ENCODE measurements at regions not wholly inside any gene's neighbourhood (a gene's known extent, or its start where the extent isn't known, plus 50 kb on each side); places are given as distances from the start of the nearest gene placed in this dataset.

GRCh38 chr4:8940792-8941491 is 69.3 kb upstream of the HMX1 start:
- no peaks in the 10 kb centered on the region; the same call in 1 of the 2 replicates for H3K27me3 ChIP-seq (ENCODE audit: insufficient read depth)
- no peaks in the 10 kb centered on the region for H3F3A ChIP-seq (replicated peaks; ENCODE audit: insufficient read depth)
- H3K9ac ChIP-seq: no peak overlapping the region
- no peak for DNase-seq
- H4K20me1 ChIP-seq (ENCODE audit: insufficient read depth): no peaks in the 10 kb centered on the region
- H3K79me2 ChIP-seq (ENCODE audit: insufficient read depth): no peaks in the 10 kb centered on the region
- CTCF ChIA-PET: interaction anchor here (0.7 to 2.7 kb wide), 4 partner anchors 13 to 60 kb away, joined by 3 to 13 read pairs (median 4); no protein-coding TSS in a partner anchor
- H3K9me2 ChIP-seq: no peaks in the 10 kb centered on the region
- H3K27ac ChIP-seq (ENCODE audit: low read depth in 2 of 2, low read length in 1 of 2): no peak overlapping the region
- H3K4me3 ChIP-seq (ENCODE audit: low read depth in 2 of 2, low read length in 1 of 2): no peak overlapping the region; a peak in 1 of 4 replicates
- whole genome bisulfite sequencing (ENCODE audit: low lambda C conversion rate): 32% methylated on average over 19 of the region's 21 CpGs
- POLR2A ChIA-PET: no interaction called here
- no peaks in the 10 kb centered on the region for H3K9me3 ChIP-seq
- TF ChIP-seq, protein P1, sequence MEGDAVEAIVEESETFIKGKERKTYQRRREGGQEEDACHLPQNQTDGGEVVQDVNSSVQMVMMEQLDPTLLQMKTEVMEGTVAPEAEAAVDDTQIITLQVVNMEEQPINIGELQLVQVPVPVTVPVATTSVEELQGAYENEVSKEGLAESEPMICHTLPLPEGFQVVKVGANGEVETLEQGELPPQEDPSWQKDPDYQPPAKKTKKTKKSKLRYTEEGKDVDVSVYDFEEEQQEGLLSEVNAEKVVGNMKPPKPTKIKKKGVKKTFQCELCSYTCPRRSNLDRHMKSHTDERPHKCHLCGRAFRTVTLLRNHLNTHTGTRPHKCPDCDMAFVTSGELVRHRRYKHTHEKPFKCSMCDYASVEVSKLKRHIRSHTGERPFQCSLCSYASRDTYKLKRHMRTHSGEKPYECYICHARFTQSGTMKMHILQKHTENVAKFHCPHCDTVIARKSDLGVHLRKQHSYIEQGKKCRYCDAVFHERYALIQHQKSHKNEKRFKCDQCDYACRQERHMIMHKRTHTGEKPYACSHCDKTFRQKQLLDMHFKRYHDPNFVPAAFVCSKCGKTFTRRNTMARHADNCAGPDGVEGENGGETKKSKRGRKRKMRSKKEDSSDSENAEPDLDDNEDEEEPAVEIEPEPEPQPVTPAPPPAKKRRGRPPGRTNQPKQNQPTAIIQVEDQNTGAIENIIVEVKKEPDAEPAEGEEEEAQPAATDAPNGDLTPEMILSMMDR (IDR thresholded peaks at IDR 0.05): peak; percentile 46
- no peak for TF ChIP-seq ELF1 (IDR thresholded peaks at IDR 0.05)
- no peak overlapping the region for H3K4me2 ChIP-seq
- no peaks in the 10 kb centered on the region for H3K36me3 ChIP-seq (replicated peaks in 1 of 2; ENCODE audit: control insufficient read depth in 1 of 2, insufficient read depth in 2 of 2, low read length in 1 of 2)
- H3K4me1 ChIP-seq (ENCODE audit: control insufficient read depth in 1 of 2, insufficient read depth in 2 of 2, low read depth in 1 of 2, low read length in 1 of 2): no peaks in the 10 kb centered on the region
- H2AFZ ChIP-seq (ENCODE audit: low read depth): no peak overlapping the region

DNA sequence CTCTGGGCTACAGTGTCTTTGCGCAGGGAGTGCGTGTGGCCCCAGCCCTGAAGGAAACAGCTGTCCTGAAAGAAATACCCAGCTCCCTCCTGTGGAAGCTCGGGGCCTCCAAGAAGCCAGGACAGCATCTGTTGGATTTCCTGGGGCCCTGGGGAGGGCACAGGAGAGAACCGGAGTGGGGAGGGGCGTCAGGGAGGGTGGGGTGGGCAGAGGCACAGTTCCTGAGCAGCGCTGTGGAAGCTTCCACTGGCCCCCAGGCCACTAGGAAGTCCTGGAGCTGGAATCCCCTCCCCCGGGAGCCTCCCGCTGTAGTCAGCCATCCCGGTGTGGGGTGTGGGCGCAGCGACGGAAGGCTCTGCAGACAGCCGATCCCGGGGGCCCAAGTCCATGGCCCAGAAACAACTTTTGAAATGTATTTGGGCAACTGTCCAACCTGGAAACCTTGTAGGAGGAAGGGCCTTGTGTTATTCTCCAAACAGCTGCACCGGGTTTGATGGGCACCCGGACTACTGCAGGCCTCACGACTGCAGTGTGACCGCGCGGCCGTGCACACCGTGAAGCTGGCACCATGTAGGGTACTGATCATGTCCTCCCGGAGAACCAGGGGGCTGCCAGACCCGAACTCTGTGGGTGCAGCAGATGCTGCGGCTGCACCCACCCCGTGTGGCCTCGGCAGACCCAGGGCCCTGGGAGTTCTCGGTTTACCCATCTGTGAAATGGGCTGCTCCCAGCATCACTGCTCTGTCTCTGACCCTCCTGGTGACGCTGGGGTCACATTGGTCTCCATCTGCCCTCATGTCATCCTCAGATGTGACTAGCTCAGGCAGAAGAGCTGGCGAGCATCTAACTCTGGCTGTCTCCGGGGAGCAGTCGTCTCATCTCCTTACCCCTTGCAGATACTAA is 68.5 kb upstream of the HMX1 start:
- no peak overlapping the region for H3K4me3 ChIP-seq (ENCODE audit: low read depth in 2 of 2, low read length in 1 of 2)
- no peaks in the 10 kb centered on the region for H3K4me1 ChIP-seq (ENCODE audit: control insufficient read depth in 1 of 2, insufficient read depth in 2 of 2, low read depth in 1 of 2, low read length in 1 of 2)
- peak; percentile 33 for DNase-seq
- no peak overlapping the region for H3K4me2 ChIP-seq
- ChIA-PET CTCF (interaction anchor here (0.7 to 2.7 kb wide), 2 partner anchors 22 to 61 kb away, joined by 3 to 13 read pairs; no protein-coding TSS in a partner anchor), POLR2A (no interaction called here)
- H3K27me3 ChIP-seq (ENCODE audit: insufficient read depth): no peaks in the 10 kb centered on the region; the same call in 1 of the 2 replicates
- H2AFZ ChIP-seq (ENCODE audit: low read depth): no peak overlapping the region
- no peaks in the 10 kb centered on the region for H3K9me3 ChIP-seq
- no peaks in the 10 kb centered on the region for H3K36me3 ChIP-seq (replicated peaks in 1 of 2; ENCODE audit: control insufficient read depth in 1 of 2, insufficient read depth in 2 of 2, low read length in 1 of 2)
- 5% methylated on average over 5 of the region's 32 CpGs for WGBS (ENCODE audit: low lambda C conversion rate)
- no peaks in the 10 kb centered on the region for H4K20me1 ChIP-seq (ENCODE audit: insufficient read depth)
- H3K27ac ChIP-seq (ENCODE audit: low read depth in 2 of 2, low read length in 1 of 2): no peak overlapping the region
- H3F3A ChIP-seq (replicated peaks; ENCODE audit: insufficient read depth): no peaks in the 10 kb centered on the region
- no peaks in the 10 kb centered on the region for H3K9me2 ChIP-seq
- no peaks in the 10 kb centered on the region for H3K79me2 ChIP-seq (ENCODE audit: insufficient read depth)
- H3K9ac ChIP-seq: no peak overlapping the region
- TF ChIP-seq JUND (IDR thresholded peaks at IDR 0.05) (no peak), FOXJ3 (CRISPR knock-in tag; IDR thresholded peaks at IDR 0.05) (no peak), RAD21 (IDR thresholded peaks at IDR 0.05; ENCODE audit: low read length) (no peak), GATA2 (CRISPR knock-in tag; IDR thresholded peaks at IDR 0.05) (no peak), MAX (IDR thresholded peaks at IDR 0.05; ENCODE audit: low read depth) (no peak), NRF1 (IDR thresholded peaks at IDR 0.05; ENCODE audit: low read depth, low read length) (no peak), ELF1 (IDR thresholded peaks at IDR 0.05) (no peak), CHD2 (IDR thresholded peaks at IDR 0.05; ENCODE audit: low read length, partially characterized antibody) (no peak), EZH2phosphoT487 (IDR thresholded peaks at IDR 0.05; ENCODE audit: borderline replicate concordance, low read depth) (no peak), SIN3A (IDR thresholded peaks at IDR 0.05; ENCODE audit: borderline replicate concordance, low read depth, low read length) (no peak), MEF2A (IDR thresholded peaks at IDR 0.05; ENCODE audit: borderline replicate concordance, low read depth) (no peak), POLR2AphosphoS5 (IDR thresholded peaks at IDR 0.05; ENCODE audit: low read depth, low read length) (no peak), RFX5 (IDR thresholded peaks at IDR 0.05; ENCODE audit: low read length) (no peak), NFIC (IDR thresholded peaks at IDR 0.05; ENCODE audit: borderline replicate concordance) (no peak), TAF1 (IDR thresholded peaks at IDR 0.05; ENCODE audit: borderline replicate concordance, low read depth, low read length) (no peak)
- TF ChIP-seq, protein P2, sequence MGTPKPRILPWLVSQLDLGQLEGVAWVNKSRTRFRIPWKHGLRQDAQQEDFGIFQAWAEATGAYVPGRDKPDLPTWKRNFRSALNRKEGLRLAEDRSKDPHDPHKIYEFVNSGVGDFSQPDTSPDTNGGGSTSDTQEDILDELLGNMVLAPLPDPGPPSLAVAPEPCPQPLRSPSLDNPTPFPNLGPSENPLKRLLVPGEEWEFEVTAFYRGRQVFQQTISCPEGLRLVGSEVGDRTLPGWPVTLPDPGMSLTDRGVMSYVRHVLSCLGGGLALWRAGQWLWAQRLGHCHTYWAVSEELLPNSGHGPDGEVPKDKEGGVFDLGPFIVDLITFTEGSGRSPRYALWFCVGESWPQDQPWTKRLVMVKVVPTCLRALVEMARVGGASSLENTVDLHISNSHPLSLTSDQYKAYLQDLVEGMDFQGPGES (IDR thresholded peaks at IDR 0.05; ENCODE audit: low read depth, low read length): no peak
- TF ChIP-seq, protein P3, sequence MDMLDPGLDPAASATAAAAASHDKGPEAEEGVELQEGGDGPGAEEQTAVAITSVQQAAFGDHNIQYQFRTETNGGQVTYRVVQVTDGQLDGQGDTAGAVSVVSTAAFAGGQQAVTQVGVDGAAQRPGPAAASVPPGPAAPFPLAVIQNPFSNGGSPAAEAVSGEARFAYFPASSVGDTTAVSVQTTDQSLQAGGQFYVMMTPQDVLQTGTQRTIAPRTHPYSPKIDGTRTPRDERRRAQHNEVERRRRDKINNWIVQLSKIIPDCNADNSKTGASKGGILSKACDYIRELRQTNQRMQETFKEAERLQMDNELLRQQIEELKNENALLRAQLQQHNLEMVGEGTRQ (IDR thresholded peaks at IDR 0.05; ENCODE audit: borderline replicate concordance, low read depth, low read length): no peak
